GM21723 (cell line): ENCODE measurements at regions not wholly inside any gene's neighbourhood (a gene's known extent, or its start where the extent isn't known, plus 50 kb on each side); places are given as distances from the start of the nearest gene placed in this dataset.

ENCODE experiments used
- ATAC-seq: cut with Tn5 transposase; IDR thresholded peaks from one replicate; pipeline ENCODE4 v1.9.1; 2021; ENCODE audit warnings: mild to moderate bottlenecking, moderate library complexity; ENCODE audit not compliant: unreplicated experiment

- no peak for ATAC-seq
Measured at GRCh38 chr7:21137640-21138039, 290.2 kb upstream of the SP4 start.

DNA sequence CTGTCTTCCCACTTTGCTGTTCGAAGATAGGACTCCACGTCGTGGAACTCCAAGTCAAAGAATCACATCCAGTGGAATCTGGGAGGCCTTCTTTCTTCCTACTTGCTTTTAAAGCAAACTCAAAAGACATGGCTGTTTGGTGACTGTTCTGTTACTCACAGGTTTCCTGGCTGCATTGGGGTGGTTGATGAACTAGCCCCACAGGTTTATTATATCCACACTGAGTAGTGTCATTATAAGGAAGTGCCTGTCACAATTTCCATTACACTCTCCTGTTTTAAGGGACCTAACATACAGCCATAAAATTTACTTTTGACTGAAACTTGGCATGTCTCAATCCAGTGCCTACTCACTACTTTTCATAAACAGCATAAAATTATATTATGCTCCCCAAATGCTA is 287.3 kb upstream of the SP4 start:
- no peak for ATAC-seq

GRCh38 chr7:21141476-21141875 is 286.4 kb upstream of the SP4 start:
- no peak for ATAC-seq

DNA sequence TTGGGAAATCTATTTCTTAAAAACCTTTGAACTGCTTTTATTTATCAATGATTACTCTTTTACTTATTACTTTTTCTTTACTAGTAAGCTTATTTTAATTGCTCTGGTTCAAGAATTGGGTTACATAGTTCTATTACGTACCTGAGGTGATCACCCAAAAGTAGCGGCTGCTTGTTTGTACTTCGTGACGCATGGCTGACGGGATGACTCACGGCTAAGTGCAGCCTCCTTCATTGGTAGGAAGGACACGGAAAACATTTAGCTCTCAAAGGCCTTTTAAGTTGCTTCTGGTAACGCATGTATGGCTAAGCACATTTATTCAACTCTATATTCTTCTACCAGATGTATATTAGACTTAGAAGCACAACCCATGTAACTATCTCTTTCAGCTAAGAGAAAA is 285.8 kb upstream of the SP4 start:
- no peak for ATAC-seq

- ATAC-seq = no peak
Measured at GRCh38 chr7:21146642-21147423, 281.1 kb upstream of the SP4 start.

DNA sequence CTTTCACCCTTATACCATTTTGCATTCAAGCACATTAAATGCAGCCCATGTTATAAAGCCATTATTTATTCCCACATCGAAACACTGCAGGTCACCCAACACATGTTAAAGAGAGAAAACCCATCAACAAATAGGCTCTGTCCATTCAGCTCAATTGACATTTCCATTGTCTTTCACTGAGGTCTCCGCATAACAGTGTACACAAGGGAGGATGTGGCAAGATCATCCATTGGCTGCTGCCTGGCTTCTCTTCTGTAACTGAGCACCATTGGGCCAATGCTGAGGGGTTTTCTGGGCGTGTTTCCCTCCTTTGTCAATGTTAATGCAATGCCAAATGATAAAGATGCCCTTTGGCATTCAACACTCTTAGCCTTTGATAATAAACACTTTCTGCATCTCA is 278.1 kb upstream of the SP4 start:
- ATAC-seq = no peak

DNA sequence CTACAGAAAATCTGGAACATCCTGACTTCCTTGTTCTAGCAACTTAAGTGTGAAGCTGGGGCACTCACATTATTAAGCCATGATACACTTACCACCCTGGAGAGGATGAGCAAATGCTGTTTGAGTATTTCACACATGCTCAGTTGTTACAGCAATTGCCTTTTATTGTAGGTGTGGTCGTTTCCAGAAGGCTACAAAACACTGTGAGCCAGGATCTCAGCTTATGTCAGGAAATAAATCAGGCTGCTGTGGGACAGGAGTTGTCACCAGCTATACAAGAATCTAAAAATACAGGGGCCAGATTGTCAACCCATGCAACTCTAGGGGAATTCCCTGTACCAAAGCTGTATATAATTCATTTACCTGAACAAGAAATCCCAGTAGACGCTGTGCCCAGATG is 273.3 kb upstream of the SP4 start:
- ATAC-seq = no peak

GRCh38 chr7:21159506-21159905 is 268.4 kb upstream of the SP4 start:
- ATAC-seq = no peak

DNA sequence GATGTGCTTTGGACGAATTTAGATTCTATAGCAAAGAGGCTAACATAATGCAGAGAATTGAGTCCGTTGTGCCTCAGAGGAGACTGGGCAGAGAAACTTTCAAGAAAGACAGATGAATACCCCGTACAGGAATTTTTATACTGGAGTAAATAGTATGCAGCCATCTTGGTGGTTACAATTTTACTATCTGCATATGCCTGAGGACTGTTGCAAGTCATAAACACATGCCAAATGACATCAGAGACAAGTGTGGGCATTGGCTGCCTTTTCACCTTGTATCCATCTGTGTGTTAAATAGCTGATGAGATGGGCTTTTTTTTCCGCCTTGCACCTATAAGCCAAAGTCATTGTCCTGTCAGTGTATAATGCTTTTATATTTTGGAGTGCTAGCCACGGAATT is 267.5 kb upstream of the SP4 start:
- ATAC-seq = no peak

DNA sequence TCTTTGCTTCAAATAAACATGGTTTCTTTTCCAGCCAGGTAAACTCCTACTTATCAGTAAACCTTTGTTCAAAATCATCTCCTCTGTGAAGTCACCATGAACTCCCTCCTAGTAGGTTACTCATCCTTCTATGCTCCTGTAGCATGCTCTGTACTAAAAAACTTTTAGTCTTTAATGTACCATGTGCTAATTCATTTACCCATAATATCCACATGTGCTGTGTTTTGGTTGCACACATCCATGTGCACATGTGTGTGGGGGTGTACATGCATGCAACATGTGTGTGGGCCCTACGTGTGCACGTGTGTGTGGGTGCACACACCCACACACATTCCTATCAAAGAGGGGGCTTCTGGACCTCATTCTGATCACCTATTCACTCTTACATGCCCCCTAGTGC is 259.9 kb upstream of the SP4 start:
- no peak for ATAC-seq

- ATAC-seq = no peak
Measured at GRCh38 chr7:21169667-21170580, 258.0 kb upstream of the SP4 start.

DNA sequence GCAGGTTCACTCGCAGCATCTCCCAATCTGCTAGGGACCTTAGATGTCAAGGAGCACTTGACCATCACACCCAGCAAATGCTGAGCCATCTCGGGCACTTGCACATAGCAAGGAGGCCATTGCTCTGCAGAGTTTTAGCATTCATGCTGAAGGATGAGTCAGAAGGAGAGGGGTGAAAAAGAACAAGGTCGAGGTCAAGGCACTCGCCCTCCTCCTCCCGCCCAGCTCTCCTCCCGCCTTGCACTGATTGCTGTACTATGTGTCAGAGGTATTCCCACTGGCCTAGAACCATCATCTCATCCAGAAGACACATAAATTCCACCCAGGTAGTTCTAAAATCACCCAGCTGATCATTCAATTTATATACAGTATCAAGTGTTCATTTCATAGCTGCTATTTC is 255.1 kb upstream of the SP4 start:
- no peak for ATAC-seq

DNA sequence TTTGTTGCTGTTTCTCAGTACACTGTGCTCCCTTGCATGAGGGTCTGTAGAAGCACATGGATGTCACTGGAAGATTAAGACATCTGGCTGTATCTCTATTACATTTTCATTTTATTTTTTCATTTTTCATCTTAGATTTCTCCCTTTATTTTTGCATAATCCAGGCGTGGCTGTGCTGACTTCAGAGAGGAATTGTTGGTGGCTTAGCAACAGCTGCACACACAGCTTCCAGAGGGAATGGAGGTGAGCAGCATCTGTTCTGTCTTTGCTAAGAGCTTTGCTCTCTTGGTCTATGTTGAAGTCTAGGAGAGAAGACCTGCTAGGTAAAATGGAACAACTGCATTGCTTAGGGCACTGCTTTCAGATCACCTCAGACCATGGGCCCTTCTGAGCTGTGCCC is 254.4 kb upstream of the SP4 start:
- no peak for ATAC-seq

- ATAC-seq = no peak
Measured at GRCh38 chr7:21175714-21176113, 252.2 kb upstream of the SP4 start.

DNA sequence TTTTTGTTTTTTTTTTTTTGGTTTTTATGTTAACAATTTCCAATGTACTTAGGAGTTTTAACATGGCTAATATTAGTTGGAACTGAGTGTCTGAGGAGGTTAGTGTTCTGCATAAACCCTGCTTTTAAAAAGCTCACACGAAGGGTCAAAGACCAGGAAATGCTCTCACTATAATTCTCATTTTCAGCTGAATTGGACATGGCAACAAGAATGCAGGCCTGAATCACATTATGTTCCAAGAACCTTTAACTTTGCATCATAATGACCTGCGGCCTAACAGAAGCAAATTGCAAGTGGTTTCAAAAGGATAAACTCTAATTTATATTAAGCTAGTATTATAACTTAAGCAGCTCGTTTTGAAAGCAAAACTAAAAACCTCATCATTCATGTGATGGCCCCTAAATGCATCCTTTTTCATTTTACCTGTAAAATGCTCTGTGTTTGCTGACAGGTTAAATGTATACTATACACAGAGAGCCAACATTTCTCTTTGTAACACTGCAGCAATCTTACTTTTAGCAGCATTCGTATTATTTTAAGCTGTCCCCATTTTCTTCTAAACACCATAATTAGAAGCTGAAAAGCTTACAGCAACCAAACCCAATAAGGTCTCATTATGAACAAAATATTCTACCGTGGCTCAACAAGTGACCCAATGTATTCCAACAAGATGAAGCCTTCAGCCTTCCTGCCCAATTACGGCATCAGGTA is 242.8 kb upstream of the SP4 start:
- ATAC-seq = no peak

- ATAC-seq = no peak
Measured at GRCh38 chr7:21185653-21186265, 242.1 kb upstream of the SP4 start.

- ATAC-seq = no peak
Measured at GRCh38 chr7:21191321-21192073, 236.4 kb upstream of the SP4 start.

GRCh38 chr7:21192657-21193056 is 235.2 kb upstream of the SP4 start:
- ATAC-seq = no peak

GRCh38 chr7:21193895-21194294 is 234.0 kb upstream of the SP4 start:
- ATAC-seq = no peak

DNA sequence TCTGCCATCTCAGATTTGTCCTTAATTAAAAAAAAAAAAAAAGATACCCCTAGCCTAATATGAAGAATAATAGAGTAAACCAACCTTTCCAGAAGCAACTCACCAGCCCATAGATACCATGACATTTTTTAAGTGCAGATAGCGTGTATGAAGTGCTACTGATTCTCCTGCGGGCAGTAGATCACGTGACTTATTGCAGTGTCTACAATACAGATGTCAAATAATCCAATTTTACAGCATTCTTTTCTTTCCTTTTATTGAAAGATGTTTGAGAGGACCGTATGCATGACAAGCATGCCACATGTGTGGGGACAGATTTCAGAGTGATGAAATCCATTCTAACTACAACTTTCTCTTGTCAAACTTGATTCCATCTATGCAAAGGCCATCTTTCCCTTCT is 232.9 kb upstream of the SP4 start:
- no peak for ATAC-seq
